Activated naive CD4-positive, alpha-beta T cell treated with anti-CD3 and anti-CD28 coated beads, Interleukin-2, amount 50 U/mL, for 24 hours (primary cell): ENCODE measurements at regions not wholly inside any gene's neighbourhood (a gene's known extent, or its start where the extent isn't known, plus 50 kb on each side); places are given as distances from the start of the nearest gene placed in this dataset.

Experiments used
- H3K27ac Mint-ChIP-seq: one replicate; pipeline ENCODE4 v1.8.0; 2021; ENCODE audit warnings: mild to moderate bottlenecking, mixed read lengths
- H3K27me3 Mint-ChIP-seq: one replicate; pipeline ENCODE4 v1.8.0; 2021; ENCODE audit warnings: mixed read lengths
- H3K36me3 Mint-ChIP-seq: one replicate; pipeline ENCODE4 v1.8.0; 2021; ENCODE audit warnings: mixed read lengths
- H3K4me1 Mint-ChIP-seq: one replicate; pipeline ENCODE4 v1.8.0; 2021; ENCODE audit warnings: mixed read lengths
- H3K4me3 Mint-ChIP-seq: one replicate; pipeline ENCODE4 v1.8.0; 2021; ENCODE audit warnings: mild to moderate bottlenecking, mixed read lengths
- H3K9me3 Mint-ChIP-seq: one replicate; pipeline ENCODE4 v1.8.0; 2021; ENCODE audit warnings: mixed read lengths

- no peak overlapping the region for H3K4me3 Mint-ChIP-seq
- no peaks in the 10 kb centered on the region for H3K36me3 Mint-ChIP-seq
- H3K27ac Mint-ChIP-seq = no peak overlapping the region
- peaks cover 24% of the 10 kb centered on the region for H3K27me3 Mint-ChIP-seq
- H3K9me3 Mint-ChIP-seq = no peaks in the 10 kb centered on the region
- H3K4me1 Mint-ChIP-seq = no peaks in the 10 kb centered on the region
Observed at GRCh38 chr1:4444086-4444485, 210.3 kb upstream of the AJAP1 start.

GRCh38 chr1:4447778-4448420 lies 206.5 kb upstream of the AJAP1 start:
- no peaks in the 10 kb centered on the region for H3K4me1 Mint-ChIP-seq

GRCh38 chr1:4449972-4450371 lies 204.4 kb upstream of the AJAP1 start:
- Mint-ChIP-seq H3K4me1 (no peaks in the 10 kb centered on the region), H3K36me3 (no peaks in the 10 kb centered on the region), H3K27ac (no peak overlapping the region), H3K27me3 (peaks cover 24% of the 10 kb centered on the region), H3K9me3 (no peaks in the 10 kb centered on the region), H3K4me3 (no peak overlapping the region)

More at GRCh38 chr1:4447778-4448420, 206.5 kb upstream of the AJAP1 start:
- H3K27ac Mint-ChIP-seq = no peak overlapping the region
- no peaks in the 10 kb centered on the region for H3K36me3 Mint-ChIP-seq
- no peak overlapping the region for H3K4me3 Mint-ChIP-seq
- no peaks in the 10 kb centered on the region for H3K9me3 Mint-ChIP-seq
- peaks cover 26% of the 10 kb centered on the region for H3K27me3 Mint-ChIP-seq

GRCh38 chr1:4452701-4453100 lies 201.7 kb upstream of the AJAP1 start:
- H3K27me3 Mint-ChIP-seq = peaks cover 7% of the 10 kb centered on the region
- no peak overlapping the region for H3K27ac Mint-ChIP-seq
- H3K4me3 Mint-ChIP-seq = no peak overlapping the region
- H3K4me1 Mint-ChIP-seq = no peaks in the 10 kb centered on the region
- H3K9me3 Mint-ChIP-seq = no peaks in the 10 kb centered on the region
- no peaks in the 10 kb centered on the region for H3K36me3 Mint-ChIP-seq

- no peaks in the 10 kb centered on the region for H3K36me3 Mint-ChIP-seq
- no peak overlapping the region for H3K27ac Mint-ChIP-seq
- no peaks in the 10 kb centered on the region for H3K27me3 Mint-ChIP-seq
- H3K4me3 Mint-ChIP-seq = no peak overlapping the region
- no peaks in the 10 kb centered on the region for H3K4me1 Mint-ChIP-seq
- H3K9me3 Mint-ChIP-seq = no peaks in the 10 kb centered on the region
Observed at GRCh38 chr1:4460052-4460451, 194.4 kb upstream of the AJAP1 start.

- Mint-ChIP-seq H3K27ac (no peak overlapping the region), H3K27me3 (no peaks in the 10 kb centered on the region), H3K4me1 (no peaks in the 10 kb centered on the region), H3K4me3 (no peak overlapping the region), H3K36me3 (no peaks in the 10 kb centered on the region), H3K9me3 (no peaks in the 10 kb centered on the region)
Observed at GRCh38 chr1:4460651-4461050, 193.8 kb upstream of the AJAP1 start.

- Mint-ChIP-seq H3K9me3 (no peaks in the 10 kb centered on the region), H3K27me3 (no peaks in the 10 kb centered on the region), H3K4me1 (no peaks in the 10 kb centered on the region), H3K4me3 (no peak overlapping the region), H3K27ac (no peak overlapping the region), H3K36me3 (no peaks in the 10 kb centered on the region)
Observed at GRCh38 chr1:4461726-4462290, 192.6 kb upstream of the AJAP1 start.

- H3K27me3 Mint-ChIP-seq = no peaks in the 10 kb centered on the region
- H3K9me3 Mint-ChIP-seq = no peaks in the 10 kb centered on the region
- no peaks in the 10 kb centered on the region for H3K36me3 Mint-ChIP-seq
- no peak overlapping the region for H3K4me3 Mint-ChIP-seq
- no peaks in the 10 kb centered on the region for H3K4me1 Mint-ChIP-seq
- H3K27ac Mint-ChIP-seq = no peak overlapping the region
Observed at GRCh38 chr1:4462831-4463484, 191.5 kb upstream of the AJAP1 start.

- Mint-ChIP-seq H3K4me1 (no peaks in the 10 kb centered on the region), H3K27ac (no peak overlapping the region), H3K4me3 (no peak overlapping the region), H3K36me3 (no peaks in the 10 kb centered on the region), H3K27me3 (no peaks in the 10 kb centered on the region), H3K9me3 (no peaks in the 10 kb centered on the region)
Observed at GRCh38 chr1:4463631-4464030, 190.8 kb upstream of the AJAP1 start.

- Mint-ChIP-seq H3K4me1 (no peaks in the 10 kb centered on the region), H3K9me3 (no peaks in the 10 kb centered on the region), H3K36me3 (no peaks in the 10 kb centered on the region), H3K27me3 (no peaks in the 10 kb centered on the region), H3K27ac (no peak overlapping the region), H3K4me3 (no peak overlapping the region)
Observed at GRCh38 chr1:4464478-4464877, 189.9 kb upstream of the AJAP1 start.

GRCh38 chr1:4467241-4467640 lies 187.2 kb upstream of the AJAP1 start:
- Mint-ChIP-seq H3K4me3 (no peak overlapping the region), H3K27ac (no peak overlapping the region), H3K4me1 (no peaks in the 10 kb centered on the region), H3K27me3 (no peaks in the 10 kb centered on the region), H3K36me3 (no peaks in the 10 kb centered on the region), H3K9me3 (no peaks in the 10 kb centered on the region)

- H3K4me3 Mint-ChIP-seq = no peak overlapping the region
- no peaks in the 10 kb centered on the region for H3K27me3 Mint-ChIP-seq
- no peak overlapping the region for H3K27ac Mint-ChIP-seq
- H3K4me1 Mint-ChIP-seq = no peaks in the 10 kb centered on the region
- H3K9me3 Mint-ChIP-seq = no peaks in the 10 kb centered on the region
- H3K36me3 Mint-ChIP-seq = no peaks in the 10 kb centered on the region
Observed at GRCh38 chr1:4468386-4468785, 186.0 kb upstream of the AJAP1 start.

GRCh38 chr1:4468804-4469514 lies 185.4 kb upstream of the AJAP1 start:
- no peaks in the 10 kb centered on the region for H3K27me3 Mint-ChIP-seq
- H3K4me1 Mint-ChIP-seq = no peaks in the 10 kb centered on the region
- no peak overlapping the region for H3K27ac Mint-ChIP-seq
- H3K4me3 Mint-ChIP-seq = no peak overlapping the region
- no peaks in the 10 kb centered on the region for H3K9me3 Mint-ChIP-seq
- H3K36me3 Mint-ChIP-seq = no peaks in the 10 kb centered on the region

- Mint-ChIP-seq H3K36me3 (no peaks in the 10 kb centered on the region), H3K27me3 (no peaks in the 10 kb centered on the region), H3K4me1 (no peaks in the 10 kb centered on the region), H3K4me3 (no peak overlapping the region), H3K27ac (no peak overlapping the region), H3K9me3 (no peaks in the 10 kb centered on the region)
Observed at GRCh38 chr1:4476394-4476793, 178.0 kb upstream of the AJAP1 start.

GRCh38 chr1:4481451-4481850 lies 173.0 kb upstream of the AJAP1 start:
- Mint-ChIP-seq H3K27ac (no peak overlapping the region), H3K9me3 (no peaks in the 10 kb centered on the region), H3K27me3 (peaks cover 4% of the 10 kb centered on the region), H3K4me3 (no peak overlapping the region), H3K4me1 (no peaks in the 10 kb centered on the region), H3K36me3 (no peaks in the 10 kb centered on the region)

GRCh38 chr1:4482526-4482925 lies 171.9 kb upstream of the AJAP1 start:
- H3K4me1 Mint-ChIP-seq = no peaks in the 10 kb centered on the region
- no peaks in the 10 kb centered on the region for H3K9me3 Mint-ChIP-seq
- no peak overlapping the region for H3K4me3 Mint-ChIP-seq
- H3K27me3 Mint-ChIP-seq = peaks cover 5% of the 10 kb centered on the region
- H3K36me3 Mint-ChIP-seq = no peaks in the 10 kb centered on the region
- H3K27ac Mint-ChIP-seq = no peak overlapping the region
